HL-60 (cell line): ENCODE measurements at regions not wholly inside any gene's neighbourhood (a gene's known extent, or its start where the extent isn't known, plus 50 kb on each side); places are given as distances from the start of the nearest gene placed in this dataset.

ENCODE experiments used
- DNase-seq, 2 experiments: peaks; one replicate each; pipeline ENCODE4 v3.0.0-alpha.2; 2010 to 2020; ENCODE audit warnings: low read depth in 1 of 2, low spot score in 1 of 2
- H3K27ac ChIP-seq: fragments of 250-450 bp; sonication (Bioruptor Pico); replicated peaks from 2 replicates; pipeline ENCODE4 v1.5.1; 2020; ENCODE audit warnings: mild to moderate bottlenecking, moderate library complexity
- H3K27me3 ChIP-seq: fragments of 250-450 bp; sonication (Bioruptor Pico); 2 replicates; pipeline ENCODE4 v1.5.1; 2021; ENCODE audit warnings: mild to moderate bottlenecking, moderate library complexity; ENCODE audit not compliant: insufficient read depth, poor library complexity, severe bottlenecking
- H3K4me3 ChIP-seq: replicated peaks from 2 replicates; pipeline ENCODE4 v1.5.1; 2011; ENCODE audit warnings: mild to moderate bottlenecking, control low read depth, low read length; ENCODE audit not compliant: insufficient read depth
- CTCF ChIP-seq: IDR thresholded peaks from one replicate; pipeline ENCODE4 v1.5.1; 2011; ENCODE audit warnings: low read length, control low read depth, inconsistent platforms; ENCODE audit not compliant: insufficient read depth
- GABPA ChIP-seq: IDR thresholded peaks from 2 replicates; pipeline ENCODE4 v1.6.1; 2012; ENCODE audit warnings: low read depth
- POLR2AphosphoS5 ChIP-seq: IDR thresholded peaks from 2 replicates; pipeline ENCODE4 v1.6.1; 2012; ENCODE audit warnings: low read depth
- REST ChIP-seq: IDR thresholded peaks from 2 replicates; pipeline ENCODE4 v1.6.1; 2012; ENCODE audit warnings: low read depth; ENCODE audit not compliant: insufficient replicate concordance
- SPI1 ChIP-seq: IDR thresholded peaks from 2 replicates; pipeline ENCODE4 v1.6.1; 2012; ENCODE audit warnings: low read depth, mild to moderate bottlenecking, borderline replicate concordance

- DNase-seq, result no peak
- no peaks in the 10 kb centered on the region for H3K27me3 ChIP-seq
- no peak for TF ChIP-seq GABPA
- TF ChIP-seq CTCF, result no peak
- TF ChIP-seq REST, result no peak
- TF ChIP-seq SPI1, result no peak
- no peak for TF ChIP-seq POLR2AphosphoS5
- no peak overlapping the region for H3K4me3 ChIP-seq
- no peak overlapping the region for H3K27ac ChIP-seq
Measured at GRCh38 chr9:108473209-108474112, 382.3 kb downstream of the ACTL7B start.

GRCh38 chr9:108469654-108470053 is 386.1 kb downstream of the ACTL7B start:
- no peak overlapping the region for H3K4me3 ChIP-seq
- no peak overlapping the region for H3K27ac ChIP-seq
- TF ChIP-seq CTCF (no peak), GABPA (no peak), SPI1 (no peak), POLR2AphosphoS5 (no peak), REST (no peak)
- no peaks in the 10 kb centered on the region for H3K27me3 ChIP-seq
- DNase-seq, result peak in 1 of 2 experiments; percentile 15

- no peak overlapping the region for H3K4me3 ChIP-seq
- H3K27ac ChIP-seq, result no peak overlapping the region
- no peaks in the 10 kb centered on the region for H3K27me3 ChIP-seq
- TF ChIP-seq SPI1 (no peak), REST (no peak), GABPA (no peak), CTCF (peak; percentile 46), POLR2AphosphoS5 (no peak)
- DNase-seq, result peak in 1 of 2 experiments; percentile 41
Measured at GRCh38 chr9:108468364-108468763, 387.4 kb downstream of the ACTL7B start.
